GM12873 (cell line): ENCODE measurements at regions not wholly inside any gene's neighbourhood (a gene's known extent, or its start where the extent isn't known, plus 50 kb on each side); places are given as distances from the start of the nearest gene placed in this dataset.

Experiments
- TF ChIP-seq, protein P1 (sequence below): IDR thresholded peaks from 2 replicates; pipeline ENCODE4 v1.5.1; 2012; ENCODE audit warnings: low read depth, mild to moderate bottlenecking, moderate library complexity, low read length, control low read depth; ENCODE audit not compliant: insufficient read depth; ENCODE audit errors: missing control alignments

DNA sequence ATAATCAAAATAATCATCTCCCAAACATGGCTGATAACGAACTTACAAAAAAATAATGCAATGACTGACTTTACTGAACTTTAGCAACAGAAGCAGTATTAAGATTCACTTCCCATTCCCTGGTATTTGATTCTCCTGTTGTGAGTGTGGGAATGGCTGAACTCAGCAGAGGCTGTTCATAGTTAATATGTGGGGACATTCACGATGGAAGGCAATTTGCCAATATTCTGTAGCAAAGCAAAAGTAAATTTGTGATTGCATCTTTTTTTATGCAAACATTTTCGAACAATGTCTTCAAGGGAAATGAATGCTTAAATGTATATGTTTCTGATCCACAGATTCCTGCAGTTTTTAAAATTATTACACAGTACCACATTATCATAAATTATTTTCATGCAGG is 431.7 kb upstream of the KLF6 start:
- TF ChIP-seq, protein P1, sequence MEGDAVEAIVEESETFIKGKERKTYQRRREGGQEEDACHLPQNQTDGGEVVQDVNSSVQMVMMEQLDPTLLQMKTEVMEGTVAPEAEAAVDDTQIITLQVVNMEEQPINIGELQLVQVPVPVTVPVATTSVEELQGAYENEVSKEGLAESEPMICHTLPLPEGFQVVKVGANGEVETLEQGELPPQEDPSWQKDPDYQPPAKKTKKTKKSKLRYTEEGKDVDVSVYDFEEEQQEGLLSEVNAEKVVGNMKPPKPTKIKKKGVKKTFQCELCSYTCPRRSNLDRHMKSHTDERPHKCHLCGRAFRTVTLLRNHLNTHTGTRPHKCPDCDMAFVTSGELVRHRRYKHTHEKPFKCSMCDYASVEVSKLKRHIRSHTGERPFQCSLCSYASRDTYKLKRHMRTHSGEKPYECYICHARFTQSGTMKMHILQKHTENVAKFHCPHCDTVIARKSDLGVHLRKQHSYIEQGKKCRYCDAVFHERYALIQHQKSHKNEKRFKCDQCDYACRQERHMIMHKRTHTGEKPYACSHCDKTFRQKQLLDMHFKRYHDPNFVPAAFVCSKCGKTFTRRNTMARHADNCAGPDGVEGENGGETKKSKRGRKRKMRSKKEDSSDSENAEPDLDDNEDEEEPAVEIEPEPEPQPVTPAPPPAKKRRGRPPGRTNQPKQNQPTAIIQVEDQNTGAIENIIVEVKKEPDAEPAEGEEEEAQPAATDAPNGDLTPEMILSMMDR = no peak

DNA sequence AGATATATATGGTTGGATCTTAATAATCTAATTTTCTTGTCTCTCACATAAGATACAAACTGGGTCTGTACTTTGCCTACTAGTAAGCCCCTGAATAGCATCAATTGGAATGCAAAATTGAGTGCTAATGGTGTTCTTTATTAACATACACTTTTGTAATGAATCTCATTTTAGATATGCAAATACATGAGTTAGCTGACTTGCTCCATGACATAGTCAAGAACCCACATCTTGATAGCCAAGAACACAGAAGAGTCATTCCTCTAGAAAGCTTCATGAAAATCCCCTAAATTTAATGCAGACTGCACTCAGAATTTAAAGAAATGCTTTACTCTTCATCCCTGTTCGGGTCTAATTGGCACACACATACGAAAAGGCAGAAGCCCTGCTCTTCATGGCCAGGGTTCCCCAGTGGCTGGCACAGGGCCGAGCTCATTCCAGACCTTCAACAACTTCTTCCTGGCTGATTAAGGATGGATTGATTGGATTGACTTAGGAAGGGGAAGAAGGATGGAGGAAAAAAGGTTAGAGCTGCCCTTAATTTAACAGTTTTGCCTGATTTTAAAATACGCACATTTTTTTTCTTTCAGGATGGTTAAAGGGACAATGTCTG is 431.1 kb upstream of the KLF6 start:
- TF ChIP-seq, protein P1 = no peak

DNA sequence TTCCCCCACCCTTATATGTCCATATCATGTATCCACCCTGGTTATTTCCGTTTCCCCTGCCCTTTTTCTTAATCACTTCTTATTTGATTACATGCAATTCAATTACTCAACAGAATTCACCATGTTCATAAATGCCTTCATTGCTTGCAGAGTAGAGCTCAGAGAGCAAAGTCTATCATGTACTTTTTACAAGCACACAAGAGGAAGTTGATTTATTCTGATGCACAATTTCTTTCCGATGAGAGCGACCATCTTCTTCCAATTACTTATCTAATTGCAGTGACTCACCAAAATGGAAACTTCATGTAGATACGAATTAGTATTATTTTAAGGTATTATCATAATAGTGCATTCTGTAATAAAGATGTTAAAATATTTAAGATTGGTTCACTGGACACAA is 430.5 kb upstream of the KLF6 start:
- TF ChIP-seq, protein P1 = no peak

DNA sequence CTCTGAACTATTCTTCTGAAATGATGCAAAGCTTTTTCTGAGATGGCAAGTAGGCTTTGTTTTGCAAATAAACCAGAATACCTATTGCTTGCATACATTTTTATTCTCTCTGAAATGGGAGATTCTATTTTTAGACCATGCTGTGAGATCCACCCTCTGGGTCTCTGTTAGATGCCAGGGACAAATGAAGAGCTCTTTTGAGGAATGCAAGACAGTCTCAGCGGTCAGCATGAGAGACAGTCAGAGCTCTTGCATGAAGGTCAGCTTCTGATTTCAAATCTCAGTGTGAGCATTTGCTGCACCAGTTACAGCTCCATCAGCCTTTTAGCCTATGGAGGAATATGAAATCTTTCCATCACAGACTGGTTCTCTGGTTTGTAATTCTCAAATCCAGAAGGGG is 429.9 kb upstream of the KLF6 start:
- TF ChIP-seq, protein P1 = no peak

DNA sequence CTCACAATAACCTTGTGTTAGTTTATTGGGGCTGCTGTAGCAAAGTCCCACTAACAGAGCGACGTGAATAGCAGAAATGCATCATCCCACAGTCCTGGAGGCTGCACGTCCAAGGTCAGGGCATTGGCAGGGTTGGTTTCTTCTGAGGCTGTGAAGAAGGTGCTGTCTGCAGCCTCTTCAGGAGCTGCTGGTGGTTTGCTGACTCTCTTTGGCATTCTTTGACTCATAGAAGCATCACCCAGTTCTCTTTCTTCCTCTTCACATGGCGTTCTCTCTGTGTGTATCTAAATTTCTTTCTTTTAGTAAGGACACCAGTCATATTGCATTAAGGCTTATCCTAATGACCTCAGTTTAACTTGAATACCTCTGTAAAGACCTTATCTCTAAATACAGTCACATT is 428.4 kb upstream of the KLF6 start:
- TF ChIP-seq, protein P1 = no peak

DNA sequence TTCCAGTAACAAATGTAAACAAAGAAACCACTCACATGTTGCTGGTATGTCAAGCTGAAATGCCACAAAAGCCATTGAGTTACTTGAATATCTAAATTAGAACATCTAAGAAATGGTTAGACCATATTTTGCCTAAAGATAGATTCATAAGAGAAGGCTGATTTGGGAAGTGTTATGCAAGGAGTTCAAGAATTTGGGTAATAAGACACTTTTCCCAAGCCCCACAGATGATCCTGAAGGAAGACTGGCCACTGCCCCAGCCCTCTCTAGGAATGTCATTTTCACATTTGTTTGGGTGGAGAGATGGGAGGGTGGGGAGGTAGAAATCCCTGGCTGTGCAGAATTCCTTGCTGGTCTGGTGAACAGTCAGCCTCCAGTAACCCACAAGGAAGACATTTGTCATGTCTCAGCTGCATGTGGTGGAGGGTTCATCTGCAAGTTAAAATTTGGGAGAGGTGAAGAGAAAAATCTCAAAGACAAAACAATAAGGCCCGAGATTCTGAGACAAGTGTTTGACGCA is 427.2 kb upstream of the KLF6 start:
- TF ChIP-seq, protein P1 = no peak

DNA sequence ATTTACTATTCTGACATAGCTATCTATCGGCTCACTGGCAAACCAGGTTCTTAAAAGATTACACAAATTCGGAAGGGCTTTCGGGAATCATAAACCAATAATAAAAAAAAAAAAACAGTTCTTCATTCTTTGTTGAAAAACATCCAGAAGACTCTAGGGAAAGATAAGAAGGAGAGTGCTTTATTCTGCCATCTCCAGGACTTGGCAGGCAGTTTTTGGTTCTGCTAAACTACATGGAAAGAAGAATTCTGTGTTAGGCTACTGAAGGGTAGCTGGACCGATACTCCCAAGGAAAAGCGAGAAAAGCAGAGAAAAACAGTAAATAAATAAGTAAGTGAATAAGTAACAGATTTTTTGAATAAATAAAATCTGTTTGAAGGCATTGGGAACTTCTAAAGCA is 423.5 kb upstream of the KLF6 start:
- TF ChIP-seq, protein P1 = no peak

DNA sequence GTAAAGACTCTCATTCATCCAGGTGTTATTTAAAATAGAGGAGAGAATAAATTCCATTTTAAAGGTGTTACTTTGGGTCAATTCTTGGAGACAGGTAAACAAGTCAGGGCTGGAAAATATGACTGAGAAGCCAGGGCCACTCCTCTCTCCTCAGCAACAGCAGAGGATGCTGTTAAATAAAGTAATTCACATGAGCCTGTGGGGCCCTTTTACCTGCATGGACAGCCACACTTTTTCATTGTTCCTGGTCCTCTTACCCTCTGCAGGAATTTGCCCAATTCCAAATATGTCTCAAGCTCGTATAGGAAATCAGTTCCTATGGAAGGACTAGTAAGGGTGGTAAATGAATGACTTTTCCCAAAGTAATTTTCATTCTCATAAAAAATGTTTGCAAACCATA is 420.1 kb upstream of the KLF6 start:
- TF ChIP-seq, protein P1 = no peak
